HepG2 (cell line): ENCODE measurements at regions not wholly inside any gene's neighbourhood (a gene's known extent, or its start where the extent isn't known, plus 50 kb on each side); places are given as distances from the start of the nearest gene placed in this dataset.

Source experiments
- ATAC-seq: fragments of 200-7000 bp; cut with Tn5 transposase; 3 replicates; pipeline ENCODE4 v1.9.1; 2020; ENCODE audit warnings: mild to moderate bottlenecking, moderate library complexity
- BruUV-seq: library from RNA; stranded (reverse); fragments of 400-500 nt; replicated peaks from 2 replicates; lab custom pipeline; 2021; lab: Mats Ljungman, UMichigan
- CTCF ChIA-PET: fragments of 300-600 bp; formaldehyde crosslinking; extraction: SDS; loops from one replicate; lab custom pipeline; 2021; ENCODE audit warnings: low total read pairs, inconsistent platforms, low intra/inter-chr PET ratio; lab: Yijun Ruan, JAX
- POLR2A ChIA-PET: fragments of 350-600 bp; sonication (Branson Sonifier 250); formaldehyde crosslinking; loops from one replicate; lab custom pipeline; 2020; ENCODE audit warnings: antibody characterized with exemption, inconsistent platforms; lab: Yijun Ruan, JAX
- DNase-seq: peaks from one replicate; pipeline ENCODE4 v3.0.0-alpha.2; 2015; ENCODE audit warnings: low spot score
- FAIRE-seq: peaks from 3 replicates; lab custom pipeline; 2011; peaks lifted over from hg19 to GRCh38; lab: Jason Lieb, UNC
- H2AFZ ChIP-seq: one replicate; pipeline ENCODE4 v1.6.1; 2011; ENCODE audit warnings: low read length, inconsistent platforms
- H3K27ac ChIP-seq: fragments of 300-600 bp; 3 replicates; pipeline ENCODE4 v1.8.0; 2011; ENCODE audit warnings: mixed run types, mild to moderate bottlenecking, mixed read lengths, low read length, inconsistent platforms; ENCODE audit not compliant: insufficient read depth; ENCODE audit errors: extremely low read length
- H3K27me3 ChIP-seq, 2 experiments: fragments of 200-600 bp in 1 of 2; 2 replicates in 1 of 2; 3 replicates in 1 of 2; pipeline versions ENCODE4 v1.6.0 to v1.8.0; 2011; ENCODE audit warnings: low read length in 2 of 2, mild to moderate bottlenecking in 2 of 2, moderate library complexity in 2 of 2, inconsistent platforms in 1 of 2; ENCODE audit not compliant: insufficient read depth in 2 of 2, control insufficient read depth in 1 of 2
- H3K36me3 ChIP-seq, 2 experiments: fragments of 200-600 bp in 1 of 2; replicated peaks in 1 of 2; 2 replicates in 1 of 2; 3 replicates in 1 of 2; pipeline versions ENCODE4 v1.5.1 to v1.8.0; 2011; ENCODE audit warnings: low read length in 2 of 2, inconsistent platforms in 1 of 2; ENCODE audit not compliant: insufficient read depth in 2 of 2, control insufficient read depth in 1 of 2
- H3K4me1 ChIP-seq: 2 replicates; pipeline ENCODE4 v1.5.1; 2012; ENCODE audit warnings: low read length, inconsistent platforms; ENCODE audit not compliant: insufficient read depth
- H3K4me2 ChIP-seq: 2 replicates; pipeline ENCODE4 v1.6.0; 2011; ENCODE audit warnings: low read depth, low read length, inconsistent platforms
- H3K4me3 ChIP-seq, 3 experiments: fragments of 200-600 bp in 1 of 3; sonication (generic), shearing (Covaris generic) in 1 of 3; replicated peaks in 1 of 3; 2 replicates each; pipeline ENCODE4 v1.5.1; 2011 to 2016; ENCODE audit warnings: low read length in 3 of 3, inconsistent platforms in 2 of 3, low read depth in 2 of 3, mild to moderate bottlenecking in 2 of 3, control low read depth in 1 of 3, mixed read lengths in 1 of 3; ENCODE audit not compliant: insufficient read depth in 1 of 3
- H3K79me2 ChIP-seq: one replicate; pipeline ENCODE4 v1.6.1; 2011; ENCODE audit warnings: low read length, inconsistent platforms; ENCODE audit not compliant: insufficient read depth
- H3K9ac ChIP-seq: 2 replicates; pipeline ENCODE4 v1.6.0; 2011; ENCODE audit warnings: mild to moderate bottlenecking, low read depth, low read length, inconsistent platforms; ENCODE audit not compliant: insufficient read depth
- H3K9me3 ChIP-seq: 2 replicates; pipeline ENCODE4 v1.5.1; 2012; ENCODE audit warnings: mild to moderate bottlenecking, low read length
- H4K20me1 ChIP-seq: 2 replicates; pipeline ENCODE4 v1.6.0; 2011; ENCODE audit warnings: inconsistent platforms, mild to moderate bottlenecking, low read length, moderate library complexity; ENCODE audit not compliant: insufficient read depth
- AGO2 ChIP-seq: fragments of 200-400 bp; formaldehyde crosslinking; optimal IDR thresholded peaks from 2 replicates; pipeline ENCODE3; 2017; ENCODE audit warnings: mild to moderate bottlenecking, low read depth, low read length, moderate library complexity
- JDP2 ChIP-seq: sonication (generic); formaldehyde crosslinking; IDR thresholded peaks from 2 replicates; pipeline ENCODE4 v1.8.1; 2022; ENCODE audit warnings: missing genetic modification reagents, borderline replicate concordance
- PAWR ChIP-seq: sonication (generic); formaldehyde crosslinking; IDR thresholded peaks from 2 replicates; pipeline ENCODE4 v1.4.0; 2020; ENCODE audit warnings: missing genetic modification reagents, mild to moderate bottlenecking, borderline replicate concordance
- RELA ChIP-seq: sonication (generic); formaldehyde crosslinking; IDR thresholded peaks from 2 replicates; pipeline ENCODE4 v1.4.0; 2020; ENCODE audit warnings: missing genetic modification reagents
- TCF7L2 ChIP-seq: IDR thresholded peaks from 2 replicates; pipeline ENCODE4 v1.6.1; 2011; ENCODE audit warnings: mild to moderate bottlenecking, low read depth, low read length, moderate library complexity
- ZBTB8A ChIP-seq: sonication (generic); formaldehyde crosslinking; IDR thresholded peaks from 2 replicates; pipeline ENCODE4 v1.4.0; 2020; ENCODE audit warnings: mild to moderate bottlenecking, low read depth, missing genetic modification reagents, borderline replicate concordance
- ZKSCAN5 ChIP-seq: sonication (generic); formaldehyde crosslinking; IDR thresholded peaks from 2 replicates; pipeline ENCODE4 v1.5.1; 2020; ENCODE audit warnings: mild to moderate bottlenecking, missing genetic modification reagents
- ZNF234 ChIP-seq: sonication (generic); formaldehyde crosslinking; conservative IDR thresholded peaks from 2 replicates; pipeline ENCODE4 v1.5.1; 2020; ENCODE audit warnings: mild to moderate bottlenecking, missing genetic modification reagents
- ZNF263 ChIP-seq: sonication (generic); formaldehyde crosslinking; IDR thresholded peaks from 2 replicates; pipeline ENCODE4 v1.4.0; 2020; ENCODE audit warnings: missing genetic modification reagents
- ZNF557 ChIP-seq: sonication (generic); formaldehyde crosslinking; IDR thresholded peaks from 2 replicates; pipeline ENCODE4 v1.4.0; 2020; ENCODE audit warnings: missing genetic modification reagents
- ZNF7 ChIP-seq: IDR thresholded peaks from 2 replicates; pipeline ENCODE4 v1.6.1; 2016; ENCODE audit warnings: missing biosample characterization, missing genetic modification reagents
- ZNF749 ChIP-seq: sonication (generic); formaldehyde crosslinking; IDR thresholded peaks from 2 replicates; pipeline ENCODE4 v1.8.0; 2022; ENCODE audit warnings: mild to moderate bottlenecking, missing genetic modification reagents, moderate library complexity, borderline replicate concordance
- ZNF781 ChIP-seq: sonication (generic); formaldehyde crosslinking; IDR thresholded peaks from 2 replicates; pipeline ENCODE4 v1.5.1; 2020; ENCODE audit warnings: borderline replicate concordance, mild to moderate bottlenecking, missing genetic modification reagents; ENCODE audit errors: not compliant biosample characterization
- ZNF784 ChIP-seq: sonication (generic); formaldehyde crosslinking; IDR thresholded peaks from 2 replicates; pipeline ENCODE4 v1.5.1; 2020; ENCODE audit warnings: missing genetic modification reagents, mild to moderate bottlenecking, borderline replicate concordance
- ZNF883 ChIP-seq: sonication (generic); formaldehyde crosslinking; IDR thresholded peaks from 2 replicates; pipeline ENCODE4 v1.5.1; 2020; ENCODE audit warnings: mild to moderate bottlenecking, missing genetic modification reagents; ENCODE audit errors: not compliant biosample characterization
- WGBS: methylation state at CpG from one replicate; pipeline ENCODE4 v1.1.6; 2017; ENCODE audit warnings: low lambda C conversion rate; 5-methylcytosine and 5-hydroxymethylcytosine counted together
- in situ Hi-C: cut with HindIII; loops from 2 replicates; pipeline ENCODE4 v1.10.0; 2017; ENCODE audit warnings: low pct_unique_long_range_greater_than_20kb; ENCODE audit not compliant: extremely low pct_ligation_motif_present
- intact Hi-C: fragments of 100-400 bp; cut with micrococcal nuclease; formaldehyde crosslinking; loops from one replicate; pipeline ENCODE4 v1.10.0; 2022; ENCODE audit not compliant: unreplicated experiment
- TF ChIP-seq, protein P1 (sequence below): sonication (generic); formaldehyde crosslinking; conservative IDR thresholded peaks from 2 replicates; pipeline ENCODE4 v1.8.1; 2023; ENCODE audit warnings: missing genetic modification reagents

DNA sequence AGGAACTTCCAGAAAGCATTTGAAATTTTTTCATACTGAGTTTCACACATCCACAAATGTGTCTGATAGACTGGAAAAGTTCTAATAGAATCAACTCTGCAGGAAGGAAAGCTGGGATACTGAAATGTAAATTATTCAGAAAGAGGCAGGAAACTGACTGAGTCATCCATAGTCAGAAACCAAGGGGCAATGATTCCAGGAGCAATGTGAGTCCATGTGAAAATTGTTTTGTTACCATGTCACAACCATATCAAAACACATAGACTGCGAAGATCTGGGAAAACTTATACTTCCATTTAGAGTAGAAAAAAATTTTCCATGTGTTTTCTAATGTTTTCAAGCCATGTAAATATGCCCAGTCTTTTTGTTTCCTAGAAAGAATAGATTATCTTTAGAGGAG lies 142.3 kb upstream of the TMPRSS15 start:
- Histone ChIP-seq H3K4me1 (no peaks in the 10 kb centered on the region), H3K27ac (no peak overlapping the region), H3K4me2 (no peak overlapping the region), H3K4me3 (no peak overlapping the region), H3K9me3 (peaks cover 82% of the 10 kb centered on the region), H3K79me2 (no peaks in the 10 kb centered on the region), H3K9ac (no peak overlapping the region), H3K36me3 (no peaks in the 10 kb centered on the region), H3K27me3 (no peaks in the 10 kb centered on the region), H2AFZ (no peak overlapping the region), H4K20me1 (no peaks in the 10 kb centered on the region)
- no TSS peak for BruUV-seq
- POLR2A ChIA-PET = no interaction called here
- CTCF ChIA-PET = no interaction called here
- 12% methylated on average over 1 of the region's 1 CpG for WGBS
- intact Hi-C loops = no loop called here
- DNase-seq (no peak), ATAC-seq (no peak), FAIRE-seq (no peak)
- in situ Hi-C loops = no loop called here
- TF ChIP-seq JDP2 (CRISPR knock-in tag) = no peak
- TF ChIP-seq RELA (CRISPR knock-in tag) = no peak

GRCh38 chr21:18547347-18547746 lies 143.8 kb upstream of the TMPRSS15 start:
- no peaks in the 10 kb centered on the region for H3K36me3 ChIP-seq
- no peak for DNase-seq
- H3K4me3 ChIP-seq = no peak overlapping the region
- H3K4me2 ChIP-seq = no peak overlapping the region
- no peak for ATAC-seq
- H2AFZ ChIP-seq = no peak overlapping the region
- ChIA-PET CTCF (no interaction called here), POLR2A (no interaction called here)
- no peaks in the 10 kb centered on the region for H4K20me1 ChIP-seq
- 0% methylated on average over 1 of the region's 1 CpG for WGBS
- H3K79me2 ChIP-seq = no peaks in the 10 kb centered on the region
- FAIRE-seq = no peak
- H3K27me3 ChIP-seq = no peaks in the 10 kb centered on the region
- H3K27ac ChIP-seq = no peak overlapping the region
- in situ Hi-C loops (no loop called here), intact Hi-C loops (no loop called here)
- peaks cover 86% of the 10 kb centered on the region for H3K9me3 ChIP-seq
- no peaks in the 10 kb centered on the region for H3K4me1 ChIP-seq
- no peak overlapping the region for H3K9ac ChIP-seq
- no TSS peak for BruUV-seq
- no peak for TF ChIP-seq ZNF557 (CRISPR knock-in tag)
- TF ChIP-seq, protein P1, sequence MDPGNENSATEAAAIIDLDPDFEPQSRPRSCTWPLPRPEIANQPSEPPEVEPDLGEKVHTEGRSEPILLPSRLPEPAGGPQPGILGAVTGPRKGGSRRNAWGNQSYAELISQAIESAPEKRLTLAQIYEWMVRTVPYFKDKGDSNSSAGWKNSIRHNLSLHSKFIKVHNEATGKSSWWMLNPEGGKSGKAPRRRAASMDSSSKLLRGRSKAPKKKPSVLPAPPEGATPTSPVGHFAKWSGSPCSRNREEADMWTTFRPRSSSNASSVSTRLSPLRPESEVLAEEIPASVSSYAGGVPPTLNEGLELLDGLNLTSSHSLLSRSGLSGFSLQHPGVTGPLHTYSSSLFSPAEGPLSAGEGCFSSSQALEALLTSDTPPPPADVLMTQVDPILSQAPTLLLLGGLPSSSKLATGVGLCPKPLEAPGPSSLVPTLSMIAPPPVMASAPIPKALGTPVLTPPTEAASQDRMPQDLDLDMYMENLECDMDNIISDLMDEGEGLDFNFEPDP (CRISPR knock-in tag) = no peak
- TF ChIP-seq ZBTB8A = no peak
- no peak for TF ChIP-seq ZNF234 (CRISPR knock-in tag)
- no peak for TF ChIP-seq ZNF883
- TF ChIP-seq ZNF749 = no peak
- TF ChIP-seq ZNF7 = no peak
- no peak for TF ChIP-seq ZNF784 (CRISPR knock-in tag)
- no peak for TF ChIP-seq AGO2
- no peak for TF ChIP-seq ZKSCAN5 (CRISPR knock-in tag)
- no peak for TF ChIP-seq PAWR (CRISPR knock-in tag)
- TF ChIP-seq ZNF781 = no peak
- no peak for TF ChIP-seq TCF7L2
- TF ChIP-seq ZNF263 (CRISPR knock-in tag) = no peak
